ENCODE measurements at regions not wholly inside any gene's neighbourhood (a gene's known extent, or its start where the extent isn't known, plus 50 kb on each side); places are given as distances from the start of the nearest gene placed in this dataset.

DNA sequence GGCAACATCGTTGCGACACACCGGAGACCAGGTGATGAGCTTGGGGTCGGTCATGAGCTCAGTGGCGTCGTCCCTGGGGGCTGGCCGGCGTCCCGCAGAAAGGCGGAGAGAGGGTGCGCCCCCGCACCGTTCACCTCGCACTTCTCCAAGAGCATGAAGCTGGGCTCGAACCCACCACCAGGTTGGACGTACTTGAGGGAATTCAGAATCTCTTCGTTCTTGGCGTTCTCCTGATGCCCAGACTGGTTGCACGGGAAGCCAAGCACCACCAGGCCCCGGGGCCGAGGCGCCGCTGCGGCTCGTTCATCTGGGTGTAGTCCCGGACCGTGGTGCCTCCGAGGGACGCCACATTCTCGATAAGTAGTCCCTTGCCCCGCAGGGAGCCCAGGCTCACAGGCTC lies 176.6 kb upstream of the ADAMTS5 start:
- TF ChIP-seq, protein P1, sequence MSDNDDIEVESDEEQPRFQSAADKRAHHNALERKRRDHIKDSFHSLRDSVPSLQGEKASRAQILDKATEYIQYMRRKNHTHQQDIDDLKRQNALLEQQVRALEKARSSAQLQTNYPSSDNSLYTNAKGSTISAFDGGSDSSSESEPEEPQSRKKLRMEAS (IDR thresholded peaks at IDR 0.05; ENCODE audit: insufficient read depth, insufficient read length), result no peak
- TF ChIP-seq POLR2AphosphoS5 (IDR thresholded peaks at IDR 0.05; ENCODE audit: insufficient read depth, low read depth, low read length), result no peak
- TF ChIP-seq, protein P2, sequence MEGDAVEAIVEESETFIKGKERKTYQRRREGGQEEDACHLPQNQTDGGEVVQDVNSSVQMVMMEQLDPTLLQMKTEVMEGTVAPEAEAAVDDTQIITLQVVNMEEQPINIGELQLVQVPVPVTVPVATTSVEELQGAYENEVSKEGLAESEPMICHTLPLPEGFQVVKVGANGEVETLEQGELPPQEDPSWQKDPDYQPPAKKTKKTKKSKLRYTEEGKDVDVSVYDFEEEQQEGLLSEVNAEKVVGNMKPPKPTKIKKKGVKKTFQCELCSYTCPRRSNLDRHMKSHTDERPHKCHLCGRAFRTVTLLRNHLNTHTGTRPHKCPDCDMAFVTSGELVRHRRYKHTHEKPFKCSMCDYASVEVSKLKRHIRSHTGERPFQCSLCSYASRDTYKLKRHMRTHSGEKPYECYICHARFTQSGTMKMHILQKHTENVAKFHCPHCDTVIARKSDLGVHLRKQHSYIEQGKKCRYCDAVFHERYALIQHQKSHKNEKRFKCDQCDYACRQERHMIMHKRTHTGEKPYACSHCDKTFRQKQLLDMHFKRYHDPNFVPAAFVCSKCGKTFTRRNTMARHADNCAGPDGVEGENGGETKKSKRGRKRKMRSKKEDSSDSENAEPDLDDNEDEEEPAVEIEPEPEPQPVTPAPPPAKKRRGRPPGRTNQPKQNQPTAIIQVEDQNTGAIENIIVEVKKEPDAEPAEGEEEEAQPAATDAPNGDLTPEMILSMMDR (IDR thresholded peaks at IDR 0.05; ENCODE audit: extremely low read depth in 1 of 2, insufficient read depth in 1 of 2, low read depth in 1 of 2, low read length in 2 of 2), result no peak
- TF ChIP-seq EZH2 (IDR thresholded peaks at IDR 0.05; ENCODE audit: borderline replicate concordance, low read depth, low read length, severe bottlenecking), result no peak
